DLD1 (cell line): ENCODE measurements at regions not wholly inside any gene's neighbourhood (a gene's known extent, or its start where the extent isn't known, plus 50 kb on each side); places are given as distances from the start of the nearest gene placed in this dataset.
"Not testable (repeated sequence)": the region's sequence is repeated elsewhere in the genome, so short reads cannot be mapped to it uniquely, and the experiment has no call there.

Experiments
- in situ Hi-C: cut with HindIII; loops from 2 replicates; pipeline ENCODE4 v1.10.0; 2017; ENCODE audit warnings: low sequenced_read_pairs

DNA sequence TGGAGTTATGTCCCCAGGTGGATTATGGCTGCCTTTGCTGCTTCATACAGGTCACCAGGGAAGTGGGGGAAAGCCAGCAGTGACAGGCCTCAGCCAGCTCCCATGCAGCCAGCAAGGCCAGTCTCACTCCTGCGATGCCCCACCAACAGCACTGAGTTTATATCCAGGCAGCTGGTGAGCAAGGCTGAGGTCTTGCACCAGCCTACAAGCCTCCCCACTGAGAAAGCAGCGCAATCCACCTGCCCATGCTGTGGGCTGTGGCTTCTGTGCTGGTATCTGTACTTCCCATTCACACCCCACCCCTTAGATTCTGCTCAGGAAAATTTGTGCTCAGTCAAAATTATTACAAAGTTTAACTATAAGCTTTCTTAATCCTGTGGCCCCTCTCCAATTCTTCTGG lies 153.5 kb downstream of the HHIP start:
- in situ Hi-C loops = no loop called here

DNA sequence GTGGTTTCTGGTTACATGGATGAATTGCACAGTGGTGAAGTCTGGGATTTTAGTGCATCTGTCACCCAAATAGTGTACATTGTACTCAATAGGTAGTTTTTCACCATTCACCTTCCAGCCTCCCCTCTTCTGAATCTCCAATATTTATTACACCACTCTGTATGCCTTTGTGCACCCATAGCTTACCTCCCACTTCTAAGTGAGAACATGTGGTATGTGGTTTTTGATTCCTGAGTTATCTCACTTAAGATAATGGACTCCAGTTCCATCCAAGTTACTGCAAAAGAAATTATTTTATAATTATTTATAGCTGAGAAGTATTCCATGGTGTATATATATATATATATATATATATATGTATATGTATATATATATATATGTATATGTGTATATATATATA lies 155.8 kb downstream of the HHIP start:
- in situ Hi-C loops = no loop called here

DNA sequence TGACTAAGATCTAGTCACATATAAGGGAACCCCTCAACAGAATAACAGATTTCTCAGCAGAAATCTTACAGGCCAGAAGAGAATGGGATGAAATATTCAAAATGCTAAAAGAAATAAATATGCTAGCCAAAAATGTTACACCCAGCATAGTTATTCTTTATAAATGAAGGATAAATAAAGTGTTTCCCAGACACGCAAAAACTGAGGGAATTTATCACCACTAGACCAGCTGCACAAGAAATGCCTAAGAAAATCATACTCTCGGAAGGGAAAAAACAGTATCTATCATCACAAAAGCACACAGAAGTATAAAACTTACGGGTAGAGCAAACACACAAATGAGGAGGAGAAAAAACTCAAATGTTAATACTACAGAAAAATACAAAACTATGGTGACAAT lies 162.1 kb downstream of the HHIP start:
- in situ Hi-C loops = no loop called here

DNA sequence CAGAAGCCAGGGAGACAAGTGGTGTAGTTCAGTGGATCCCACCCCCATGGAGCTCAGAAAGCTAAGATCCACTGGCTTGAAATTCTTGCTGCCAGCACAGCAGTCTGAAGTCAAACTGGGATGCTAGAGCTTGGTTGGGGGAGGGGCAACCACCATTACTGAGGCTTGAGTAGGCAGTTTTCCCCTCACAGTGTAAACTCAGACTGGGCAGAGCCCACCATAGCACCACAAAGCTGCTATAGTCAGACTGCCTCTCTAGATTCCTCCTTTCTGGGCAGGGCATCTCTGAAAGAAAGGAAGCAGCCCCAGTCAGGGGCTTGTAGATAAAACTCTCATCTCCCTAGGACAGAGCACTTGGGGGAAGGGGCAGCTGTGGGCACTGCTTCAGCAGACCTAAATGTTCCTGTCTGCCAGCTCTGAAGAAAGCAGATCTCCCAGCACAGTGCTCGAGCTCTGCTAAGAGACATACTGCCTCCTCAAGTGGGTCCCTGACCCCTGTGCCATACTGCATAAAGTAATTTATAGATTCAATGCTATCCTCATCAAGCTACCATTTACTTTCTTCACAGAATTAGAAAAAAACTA lies 163.2 kb downstream of the HHIP start:
- in situ Hi-C loops = no loop called here

DNA sequence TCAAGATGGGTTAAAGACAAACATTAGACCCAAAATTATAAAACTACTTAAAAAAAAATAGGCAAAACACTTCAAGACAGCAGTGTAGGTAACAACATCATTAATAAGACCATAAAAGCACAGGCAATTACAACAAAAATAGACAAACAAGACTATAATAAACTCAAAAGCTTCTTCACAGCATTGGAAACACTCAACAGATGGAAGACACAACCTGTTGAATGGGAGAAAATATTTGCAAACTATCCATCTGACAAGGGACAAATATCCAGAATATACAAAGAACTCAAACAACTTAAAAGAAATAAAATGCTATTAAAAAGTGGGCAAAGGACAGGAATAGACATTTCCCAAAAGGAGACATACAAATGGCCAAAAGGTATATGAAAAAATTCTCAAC lies 170.7 kb downstream of the HHIP start:
- in situ Hi-C loops = no loop called here

DNA sequence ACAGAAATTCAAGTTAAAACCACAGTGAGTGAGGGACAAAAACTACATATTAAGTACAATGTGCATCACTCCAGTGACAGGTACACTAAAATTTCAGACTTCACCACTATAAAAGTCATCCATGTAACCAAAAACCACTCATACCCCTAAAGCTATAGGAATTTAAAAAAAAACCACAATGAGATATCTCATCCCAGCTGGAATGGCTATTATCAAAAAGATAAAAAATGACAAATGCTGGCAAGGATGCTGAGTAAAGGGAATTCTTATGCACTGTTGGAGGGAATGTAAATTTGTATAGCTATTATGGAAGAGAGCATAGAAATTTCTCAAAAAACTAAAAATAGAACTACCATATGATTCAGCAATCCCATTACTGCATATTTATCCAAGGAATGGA lies 171.1 kb downstream of the HHIP start:
- in situ Hi-C loops = no loop called here

DNA sequence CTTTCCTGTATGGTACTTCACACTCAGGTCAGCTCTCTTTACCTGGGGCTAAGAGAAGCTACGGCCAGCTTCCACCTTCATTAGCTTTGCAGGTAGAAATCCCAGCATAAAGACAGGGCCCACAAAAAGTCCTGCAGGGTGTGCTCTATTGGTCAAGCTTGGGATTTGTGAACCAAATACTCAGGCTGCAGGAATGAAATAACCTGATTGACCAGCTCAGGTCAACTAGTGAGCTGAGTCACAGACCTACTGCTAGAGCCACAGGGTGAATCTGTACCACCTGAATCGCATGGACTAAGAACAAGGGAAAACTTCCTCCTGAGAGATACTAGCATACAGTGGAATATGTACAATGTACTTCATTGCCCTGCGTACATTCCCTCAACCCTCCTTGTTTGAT lies 172.2 kb downstream of the HHIP start:
- in situ Hi-C loops = no loop called here

DNA sequence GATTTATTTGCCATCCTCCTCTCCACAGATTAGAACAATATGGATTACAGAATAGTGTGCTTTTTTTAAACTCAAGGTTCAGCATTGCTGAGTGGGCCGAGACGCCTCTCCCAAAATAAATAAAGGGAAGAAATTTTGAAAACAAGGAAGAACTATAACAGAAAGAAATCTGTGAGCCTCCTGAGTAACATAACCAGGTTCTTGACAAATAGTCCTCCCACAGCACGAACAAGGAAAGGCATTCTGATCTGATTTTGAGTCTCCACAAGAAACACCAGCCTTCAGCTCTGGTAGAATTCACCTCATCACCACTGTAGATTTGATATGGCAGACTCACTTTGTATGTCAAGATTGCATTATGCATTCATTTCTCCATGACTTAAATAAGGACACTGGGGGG lies 173.6 kb downstream of the HHIP start:
- in situ Hi-C loops = no loop called here

DNA sequence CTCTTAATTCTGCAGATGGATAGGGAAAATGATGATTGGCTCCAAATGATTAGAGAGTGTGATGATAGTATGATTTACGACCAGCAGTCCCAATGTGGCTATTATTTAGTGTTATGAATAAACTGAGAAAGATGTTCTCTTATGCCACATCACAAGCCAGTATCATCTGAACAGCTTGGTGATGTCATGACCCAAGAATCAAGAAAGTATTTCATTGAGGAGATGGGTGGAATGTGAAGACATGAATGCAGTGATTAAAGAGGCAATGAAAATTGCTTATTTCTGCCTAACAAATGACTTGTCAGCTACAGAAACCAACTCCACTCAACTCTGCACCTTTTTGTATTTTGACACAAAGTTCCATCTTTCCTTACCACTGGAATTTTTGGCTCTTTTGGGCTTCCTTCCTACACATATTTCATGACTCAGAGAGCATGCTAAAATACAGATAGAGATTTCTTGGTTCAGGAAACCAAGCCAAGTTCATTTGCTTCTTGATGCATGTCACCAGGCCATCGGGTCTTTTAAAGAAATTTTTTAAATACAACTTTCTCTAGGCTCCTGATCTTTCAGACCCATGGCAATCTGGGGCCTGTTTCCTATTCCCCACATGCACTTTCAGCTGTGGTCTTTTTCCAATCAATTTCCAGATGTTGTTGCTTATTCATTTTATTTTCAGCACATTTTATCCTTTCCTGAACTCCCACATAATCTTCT lies 174.2 kb downstream of the HHIP start:
- in situ Hi-C loops = no loop called here

DNA sequence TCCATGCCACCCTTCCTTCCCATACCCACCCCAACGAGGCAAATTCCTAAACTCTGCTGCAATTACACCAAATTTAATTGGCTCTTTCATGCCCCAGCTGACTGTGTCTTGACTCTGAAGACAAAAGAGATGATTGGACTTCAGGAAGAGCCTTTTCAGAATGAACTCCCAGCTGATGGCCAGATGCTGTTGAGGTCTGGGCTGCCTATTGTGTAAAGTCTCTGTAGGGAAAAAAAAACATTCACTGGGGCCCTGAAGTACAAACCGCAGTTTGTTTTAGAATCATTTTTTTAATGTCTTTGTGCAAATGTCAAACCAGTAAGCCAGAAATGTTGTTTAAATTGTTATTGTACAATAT lies 174.8 kb downstream of the HHIP start:
- in situ Hi-C loops = no loop called here

DNA sequence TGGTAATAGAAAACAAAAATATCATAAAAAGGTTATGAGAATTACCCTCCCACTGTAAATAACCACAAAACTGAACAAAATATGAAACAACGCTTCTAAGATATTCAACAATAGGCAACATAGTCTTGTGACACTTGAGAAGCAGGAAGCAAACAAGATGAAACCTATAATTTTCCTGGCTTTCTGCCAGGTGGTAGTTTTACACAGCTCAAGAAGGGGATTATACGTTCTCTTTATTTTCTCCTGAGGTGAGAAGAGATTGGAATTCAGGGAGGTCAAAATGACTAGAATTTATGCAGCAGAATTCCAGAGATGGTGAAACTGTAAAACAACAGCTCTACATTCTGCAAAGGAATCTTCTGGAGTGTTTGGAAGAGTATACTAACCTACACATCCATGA lies 186.0 kb downstream of the HHIP start:
- in situ Hi-C loops = no loop called here

DNA sequence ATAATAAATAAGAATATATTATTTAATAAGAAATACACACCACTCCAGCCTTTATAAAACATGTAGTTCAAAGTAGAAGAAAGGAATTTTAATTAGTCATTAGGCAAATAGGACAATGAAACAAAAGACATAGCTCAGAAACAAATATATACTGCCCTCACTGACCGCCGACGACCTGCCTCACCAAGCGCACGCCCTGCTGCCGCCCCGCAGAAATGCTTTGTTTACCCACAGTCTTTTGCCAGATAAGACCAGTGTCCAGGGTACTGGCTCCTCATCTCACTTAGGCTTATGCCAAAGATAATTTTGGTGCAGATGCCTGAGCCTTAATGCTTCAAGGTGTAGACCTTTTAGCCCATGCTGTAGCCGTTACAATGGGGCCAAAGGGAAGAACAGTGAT lies 199.5 kb downstream of the HHIP start:
- in situ Hi-C loops = no loop called here

DNA sequence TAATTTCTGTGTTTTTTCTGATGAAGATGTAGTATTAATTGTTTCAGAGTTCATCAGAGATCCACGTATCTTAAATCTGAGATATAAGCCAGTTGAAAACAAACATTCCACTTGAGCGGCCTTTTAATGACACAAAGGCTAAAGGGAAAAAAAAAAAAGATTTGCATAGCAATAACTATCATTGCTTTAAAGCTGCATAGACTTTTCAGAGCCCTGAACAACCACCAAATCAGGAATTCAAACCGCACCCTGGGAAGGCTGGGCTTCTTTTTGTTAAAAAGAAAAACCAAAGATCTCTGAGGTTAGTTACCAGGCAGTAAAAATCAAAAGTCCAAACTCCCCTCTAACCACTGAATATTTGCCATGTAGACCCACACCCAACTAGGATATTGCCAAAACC lies 206.0 kb downstream of the HHIP start:
- in situ Hi-C loops = no loop called here

DNA sequence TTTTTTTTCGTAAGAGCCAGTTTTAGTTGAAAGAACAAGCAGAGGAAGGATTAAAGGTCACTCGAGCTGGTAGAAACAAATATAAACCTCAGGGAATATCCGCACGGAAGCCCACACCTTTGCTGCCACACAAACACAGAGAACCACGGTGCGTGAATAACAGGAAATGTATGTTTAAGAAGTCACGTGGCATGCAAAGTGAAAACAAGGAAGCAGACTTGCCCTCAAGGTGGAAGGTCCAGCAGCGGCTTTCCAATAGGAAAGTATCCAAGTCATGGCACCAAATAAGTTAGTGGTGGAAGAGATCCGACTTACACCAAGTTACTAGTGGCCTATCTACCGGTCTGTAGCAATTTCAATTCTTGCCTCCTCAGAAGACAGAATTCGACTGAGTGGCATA lies 215.5 kb downstream of the HHIP start:
- in situ Hi-C loops = no loop called here

DNA sequence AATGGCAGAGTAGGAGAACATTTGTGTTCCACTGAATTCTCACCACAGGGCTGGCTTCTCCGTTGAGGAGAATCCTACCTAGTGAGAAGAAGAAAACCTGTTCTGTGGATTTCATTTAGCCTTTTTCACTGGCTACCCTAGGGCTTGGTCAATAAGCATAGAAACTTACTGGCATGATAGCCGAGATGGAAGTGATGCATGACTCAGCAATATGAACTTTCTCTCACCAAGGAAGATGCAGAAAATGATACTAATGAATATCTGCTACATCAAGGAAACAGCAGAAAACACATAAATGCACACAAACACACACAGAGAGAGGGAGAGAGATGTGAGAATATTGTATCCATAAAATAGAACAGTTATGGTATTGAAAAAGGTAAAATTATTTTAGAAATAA lies 216.3 kb downstream of the HHIP start:
- in situ Hi-C loops = no loop called here

DNA sequence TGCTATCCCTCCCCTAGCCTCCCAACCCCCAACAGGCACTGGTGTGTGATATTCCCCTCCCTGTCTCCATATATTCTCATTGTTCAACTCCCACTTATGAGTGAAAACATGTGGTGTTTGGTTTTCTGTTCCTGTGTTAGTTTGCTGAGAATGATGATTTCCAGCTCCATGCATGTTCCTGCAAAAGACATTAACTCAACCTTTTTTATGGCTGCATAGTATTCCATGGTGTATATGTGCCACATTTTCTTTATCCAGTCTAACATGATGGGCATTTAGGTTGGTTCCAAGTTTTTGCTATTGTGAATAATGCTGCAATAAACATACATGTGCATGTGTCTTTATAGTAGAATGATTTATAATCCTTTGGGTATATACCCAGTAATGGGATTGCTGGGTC lies 218.9 kb downstream of the HHIP start:
- in situ Hi-C loops = not testable (repeated sequence)

DNA sequence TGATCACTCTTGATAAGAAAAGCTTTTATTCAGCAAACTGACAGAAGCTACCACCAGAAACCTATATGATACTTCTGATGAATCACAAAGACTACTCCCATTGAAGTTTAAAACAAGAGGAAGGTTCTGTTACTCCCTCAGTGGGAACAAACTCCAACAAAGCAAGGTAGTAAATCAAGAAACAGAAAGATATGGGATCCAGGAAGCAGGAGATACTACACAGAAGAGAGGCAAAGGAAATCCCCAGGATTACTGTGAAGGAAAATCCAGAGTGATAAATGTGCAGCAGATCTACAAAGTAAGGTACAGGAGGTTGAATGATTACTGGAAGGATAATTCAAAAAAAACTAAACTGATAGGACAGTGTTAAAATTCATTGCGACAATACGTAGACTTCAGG lies 222.4 kb downstream of the HHIP start:
- in situ Hi-C loops = no loop called here

DNA sequence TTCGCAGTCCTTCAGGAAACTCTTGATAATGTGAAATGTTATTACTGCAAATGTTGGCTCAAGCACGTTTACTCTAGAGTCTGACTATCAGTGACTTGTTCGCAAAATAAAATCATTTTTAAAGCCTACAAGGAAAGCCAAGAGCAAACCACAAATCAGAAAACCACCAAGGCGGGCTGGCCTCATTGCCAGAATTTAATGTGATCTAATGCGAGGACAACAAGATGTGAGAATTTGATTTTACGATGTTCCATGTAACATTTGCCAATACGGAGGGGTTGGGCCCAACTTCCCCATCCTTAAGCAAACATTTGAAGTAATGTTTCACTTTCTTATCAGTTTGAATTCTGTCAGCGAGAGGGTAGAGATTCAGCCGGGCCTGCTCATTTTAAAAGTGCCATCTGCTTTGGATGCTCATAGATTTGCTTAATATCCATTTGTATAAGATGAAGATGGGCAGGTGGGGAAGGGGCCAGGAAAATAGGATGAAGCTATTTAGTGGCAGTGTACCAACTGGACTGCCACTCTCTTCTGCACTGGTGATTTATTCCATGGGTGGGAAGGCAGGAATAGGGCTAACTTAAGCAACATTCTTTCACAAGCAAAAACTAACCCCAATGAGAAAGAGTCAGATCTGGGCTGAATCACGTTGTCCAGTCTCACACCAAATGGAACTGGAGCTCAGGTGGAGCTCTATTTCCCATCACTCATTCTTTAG lies 225.3 kb downstream of the ANAPC10 start:
- in situ Hi-C loops = no loop called here

DNA sequence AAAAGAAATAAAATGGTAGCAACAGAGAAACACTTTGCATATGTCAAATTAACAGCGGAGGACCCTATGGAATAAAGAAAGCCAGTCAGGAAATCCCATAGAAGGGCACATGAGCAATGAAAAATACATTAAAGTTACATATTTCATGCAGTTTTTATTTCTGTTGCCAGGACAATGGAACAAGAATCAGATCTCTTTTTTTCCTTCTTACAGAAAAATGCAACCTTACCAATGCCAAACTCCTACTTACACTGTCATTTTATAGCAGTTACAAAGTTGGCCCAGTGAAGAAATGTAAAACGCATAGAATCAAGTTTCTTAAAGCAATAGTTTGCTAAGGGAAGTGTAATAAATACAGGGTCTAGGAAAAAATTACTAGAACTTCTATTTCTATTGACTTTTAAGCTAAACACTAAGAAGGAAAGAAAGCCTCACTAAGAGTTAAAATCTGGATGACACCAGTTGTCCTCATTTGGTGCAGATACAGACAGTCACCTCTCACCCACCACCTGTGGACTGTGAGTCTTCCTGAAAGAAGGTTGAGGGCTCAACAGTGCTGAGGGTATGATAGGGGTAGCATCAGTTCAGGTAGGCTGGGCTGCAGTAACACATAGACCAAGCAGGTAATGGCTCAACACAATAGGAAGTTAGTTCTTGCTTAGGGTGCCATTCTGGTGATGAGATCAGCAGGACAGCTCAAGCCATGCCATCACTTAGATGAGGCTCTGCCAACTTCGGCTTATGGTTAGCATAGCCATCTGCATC lies 224.6 kb downstream of the ANAPC10 start:
- in situ Hi-C loops = no loop called here

DNA sequence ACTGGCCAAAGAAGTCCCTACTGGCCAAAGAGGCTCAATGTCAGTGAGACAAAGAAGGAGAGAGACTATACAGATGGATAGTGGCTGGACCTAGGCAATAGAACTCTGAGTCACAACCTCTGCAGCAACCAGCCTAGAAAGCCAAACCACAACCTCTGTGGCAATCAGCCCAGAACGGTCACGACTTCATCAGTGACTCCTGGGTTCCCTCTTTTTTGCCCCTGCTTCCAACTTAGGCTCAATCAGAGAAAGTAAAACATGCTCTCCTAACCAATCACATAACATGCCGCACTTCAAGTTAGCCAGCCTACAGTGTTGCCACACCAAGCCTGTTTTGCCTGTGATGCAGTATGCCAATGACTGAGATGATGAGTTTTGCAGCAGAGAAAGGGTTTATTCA lies 203.4 kb downstream of the ANAPC10 start:
- in situ Hi-C loops = no loop called here

DNA sequence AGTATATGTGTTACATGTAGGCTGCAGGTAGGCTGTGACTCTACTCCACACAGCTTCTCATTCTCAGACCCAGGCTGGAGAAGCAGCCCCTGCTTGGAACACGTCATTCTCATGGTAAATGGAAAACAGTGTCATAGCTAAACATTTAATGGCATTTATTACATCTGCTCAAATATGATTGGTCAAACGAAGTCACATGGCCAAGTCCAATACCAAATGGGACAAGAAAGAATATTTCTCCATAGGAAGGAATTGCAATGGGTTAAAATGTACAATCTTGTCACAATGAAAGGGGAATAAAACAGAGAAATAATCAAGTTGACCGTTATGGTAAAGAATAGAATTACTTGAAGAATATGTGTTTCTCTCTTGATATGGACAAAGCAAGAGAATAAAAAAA lies 198.6 kb downstream of the ANAPC10 start:
- in situ Hi-C loops = loop anchor here (5.0 kb wide), 1 partner anchor 48 kb away; no protein-coding TSS in a partner anchor

DNA sequence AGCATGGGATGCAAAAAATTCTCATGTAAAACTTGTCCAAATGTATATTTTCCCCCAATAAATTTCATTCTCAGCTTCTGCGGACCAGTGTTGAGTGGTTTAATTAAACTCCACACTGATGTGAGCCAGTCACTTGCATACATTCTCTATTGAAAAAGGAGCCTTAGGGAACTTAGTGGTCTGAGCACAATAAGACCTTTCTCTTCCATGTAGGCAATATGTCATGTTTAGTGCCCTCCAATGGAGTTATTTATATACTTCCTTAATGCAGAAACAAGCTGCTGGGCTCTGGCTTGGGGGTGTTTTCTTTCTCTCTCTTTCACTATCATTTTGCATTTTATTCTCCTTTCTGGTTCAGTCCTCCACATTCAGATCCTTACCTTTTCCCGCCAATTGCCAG lies 196.9 kb downstream of the ANAPC10 start:
- in situ Hi-C loops = no loop called here
